ENCODE measurements at regions not wholly inside any gene's neighbourhood (a gene's known extent, or its start where the extent isn't known, plus 50 kb on each side); places are given as distances from the start of the nearest gene placed in this dataset.
"Not testable (repeated sequence)": the region's sequence is repeated elsewhere in the genome, so short reads cannot be mapped to it uniquely, and the experiment has no call there.

GRCh38 chr5:51661646-51662265 lies 278.5 kb downstream of the ISL1 start:
- no peak for DNase-seq

- DNase-seq, result no peak
Measured at GRCh38 chr5:51664491-51665250, 281.4 kb downstream of the ISL1 start.

- no peak for DNase-seq
Measured at GRCh38 chr5:51665251-51665593, 282.0 kb downstream of the ISL1 start.

- no peak for DNase-seq
Measured at GRCh38 chr5:51669095-51669494, 285.8 kb downstream of the ISL1 start.

GRCh38 chr5:51678330-51678729 lies 295.1 kb downstream of the ISL1 start:
- no peak for DNase-seq

GRCh38 chr5:51679286-51679685 lies 296.0 kb downstream of the ISL1 start:
- no peak for DNase-seq

- no peak for DNase-seq
Measured at GRCh38 chr5:51684794-51685355, 301.6 kb downstream of the ISL1 start.

- DNase-seq, result no peak
Measured at GRCh38 chr5:51685419-51685818, 302.2 kb downstream of the ISL1 start.

GRCh38 chr5:51686622-51687021 lies 303.4 kb downstream of the ISL1 start:
- DNase-seq, result no peak

GRCh38 chr5:51691538-51692079 lies 308.4 kb downstream of the ISL1 start:
- DNase-seq, result no peak

GRCh38 chr5:51694826-51695225 lies 311.6 kb downstream of the ISL1 start:
- DNase-seq, result no peak

- DNase-seq, result no peak
Measured at GRCh38 chr5:51696122-51696521, 312.9 kb downstream of the ISL1 start.

GRCh38 chr5:51702046-51702445 lies 318.8 kb downstream of the ISL1 start:
- DNase-seq, result not testable (repeated sequence)

- DNase-seq, result no peak
Measured at GRCh38 chr5:51712201-51712600, 329.0 kb downstream of the ISL1 start.

GRCh38 chr5:51715445-51715844 lies 332.2 kb downstream of the ISL1 start:
- DNase-seq, result not testable (repeated sequence)

GRCh38 chr5:51731421-51732029 lies 348.3 kb downstream of the ISL1 start:
- DNase-seq, result no peak

- no peak for DNase-seq
Measured at GRCh38 chr5:51732304-51732703, 349.1 kb downstream of the ISL1 start.

- no peak for DNase-seq
Measured at GRCh38 chr5:51734677-51735076, 351.4 kb downstream of the ISL1 start.

GRCh38 chr5:51746023-51746422 lies 362.8 kb downstream of the ISL1 start:
- no peak for DNase-seq

- no peak for DNase-seq
Measured at GRCh38 chr5:51748647-51749046, 365.4 kb downstream of the ISL1 start.
